ENCODE measurements at regions not wholly inside any gene's neighbourhood (a gene's known extent, or its start where the extent isn't known, plus 50 kb on each side); places are given as distances from the start of the nearest gene placed in this dataset.

DNA sequence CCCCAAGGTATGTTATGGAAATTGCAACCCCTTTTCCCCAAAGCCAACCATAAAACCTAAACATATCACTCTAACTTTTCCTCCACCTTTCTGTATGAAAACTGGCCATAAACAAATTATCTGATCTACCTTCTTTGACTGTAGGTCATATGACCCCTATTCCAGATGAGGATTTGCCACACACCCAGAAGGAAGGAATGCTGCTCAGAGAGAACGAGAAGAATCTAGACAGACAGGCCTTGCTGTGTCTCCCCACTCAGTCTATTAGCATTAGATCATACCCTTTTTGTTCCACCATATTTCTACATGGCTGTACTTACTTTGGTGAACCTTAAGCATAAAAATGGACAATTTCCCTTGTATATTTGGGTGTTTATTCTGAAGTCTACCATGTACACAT, 113.0 kb upstream of the PHYHIPL start:
- Histone ChIP-seq H3K4me3 (ENCODE audit: low read depth, low read length) (no peak overlapping the region), H3K27me3 (ENCODE audit: control insufficient read depth, insufficient read depth, low read length) (no peaks in the 10 kb centered on the region; the same call in 1 of the 2 replicates), H3K36me3 (ENCODE audit: control insufficient read depth, insufficient read depth, low read length) (no peaks in the 10 kb centered on the region)
- ChIA-PET CTCF (interaction anchor here (1.4 kb wide), 1 partner anchor 14 kb away, joined by 3 read pairs; no protein-coding TSS in a partner anchor), POLR2A (no interaction called here)
- DNase-seq (ENCODE audit: low read depth), result no peak
- TF ChIP-seq, protein P1, sequence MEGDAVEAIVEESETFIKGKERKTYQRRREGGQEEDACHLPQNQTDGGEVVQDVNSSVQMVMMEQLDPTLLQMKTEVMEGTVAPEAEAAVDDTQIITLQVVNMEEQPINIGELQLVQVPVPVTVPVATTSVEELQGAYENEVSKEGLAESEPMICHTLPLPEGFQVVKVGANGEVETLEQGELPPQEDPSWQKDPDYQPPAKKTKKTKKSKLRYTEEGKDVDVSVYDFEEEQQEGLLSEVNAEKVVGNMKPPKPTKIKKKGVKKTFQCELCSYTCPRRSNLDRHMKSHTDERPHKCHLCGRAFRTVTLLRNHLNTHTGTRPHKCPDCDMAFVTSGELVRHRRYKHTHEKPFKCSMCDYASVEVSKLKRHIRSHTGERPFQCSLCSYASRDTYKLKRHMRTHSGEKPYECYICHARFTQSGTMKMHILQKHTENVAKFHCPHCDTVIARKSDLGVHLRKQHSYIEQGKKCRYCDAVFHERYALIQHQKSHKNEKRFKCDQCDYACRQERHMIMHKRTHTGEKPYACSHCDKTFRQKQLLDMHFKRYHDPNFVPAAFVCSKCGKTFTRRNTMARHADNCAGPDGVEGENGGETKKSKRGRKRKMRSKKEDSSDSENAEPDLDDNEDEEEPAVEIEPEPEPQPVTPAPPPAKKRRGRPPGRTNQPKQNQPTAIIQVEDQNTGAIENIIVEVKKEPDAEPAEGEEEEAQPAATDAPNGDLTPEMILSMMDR (IDR thresholded peaks at IDR 0.05; ENCODE audit: insufficient read depth, low read depth, low read length), result no peak

DNA sequence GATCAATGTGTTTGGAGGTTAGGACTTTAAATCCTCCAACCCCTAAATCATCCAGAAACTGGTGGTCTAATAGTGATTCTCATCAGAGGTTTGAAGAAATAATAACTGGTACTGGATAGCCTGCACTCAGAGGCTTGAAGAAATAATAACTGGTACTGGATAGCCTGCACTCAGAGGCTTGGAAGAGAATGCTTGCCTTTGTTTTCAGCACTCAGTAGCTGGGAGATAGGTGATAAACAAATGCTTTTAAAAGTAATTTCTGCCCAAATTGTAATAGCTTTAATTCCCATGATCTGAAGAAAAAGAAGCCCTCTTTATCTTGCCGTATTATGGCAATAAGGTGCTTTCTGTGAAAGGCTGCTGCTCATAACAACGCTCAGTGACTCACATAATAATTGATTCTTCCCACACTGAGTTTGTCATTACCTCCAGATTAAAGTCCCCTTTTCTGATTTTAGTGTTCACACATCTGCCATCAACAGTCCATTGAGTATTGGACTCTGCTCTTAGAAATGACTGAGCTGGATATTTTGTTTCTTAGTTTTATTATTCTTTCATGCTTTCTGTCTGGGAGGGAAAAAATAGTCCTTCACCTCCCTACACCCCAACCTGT, 112.3 kb upstream of the PHYHIPL start:
- ChIA-PET CTCF (no interaction called here), POLR2A (no interaction called here)
- DNase-seq (ENCODE audit: low read depth), result no peak
- Histone ChIP-seq H3K4me3 (ENCODE audit: low read depth, low read length) (no peak overlapping the region), H3K27me3 (ENCODE audit: control insufficient read depth, insufficient read depth, low read length) (no peaks in the 10 kb centered on the region; the same call in 1 of the 2 replicates), H3K36me3 (ENCODE audit: control insufficient read depth, insufficient read depth, low read length) (no peaks in the 10 kb centered on the region)
- TF ChIP-seq, protein P1 (IDR thresholded peaks at IDR 0.05; ENCODE audit: insufficient read depth, low read depth, low read length), result no peak

DNA sequence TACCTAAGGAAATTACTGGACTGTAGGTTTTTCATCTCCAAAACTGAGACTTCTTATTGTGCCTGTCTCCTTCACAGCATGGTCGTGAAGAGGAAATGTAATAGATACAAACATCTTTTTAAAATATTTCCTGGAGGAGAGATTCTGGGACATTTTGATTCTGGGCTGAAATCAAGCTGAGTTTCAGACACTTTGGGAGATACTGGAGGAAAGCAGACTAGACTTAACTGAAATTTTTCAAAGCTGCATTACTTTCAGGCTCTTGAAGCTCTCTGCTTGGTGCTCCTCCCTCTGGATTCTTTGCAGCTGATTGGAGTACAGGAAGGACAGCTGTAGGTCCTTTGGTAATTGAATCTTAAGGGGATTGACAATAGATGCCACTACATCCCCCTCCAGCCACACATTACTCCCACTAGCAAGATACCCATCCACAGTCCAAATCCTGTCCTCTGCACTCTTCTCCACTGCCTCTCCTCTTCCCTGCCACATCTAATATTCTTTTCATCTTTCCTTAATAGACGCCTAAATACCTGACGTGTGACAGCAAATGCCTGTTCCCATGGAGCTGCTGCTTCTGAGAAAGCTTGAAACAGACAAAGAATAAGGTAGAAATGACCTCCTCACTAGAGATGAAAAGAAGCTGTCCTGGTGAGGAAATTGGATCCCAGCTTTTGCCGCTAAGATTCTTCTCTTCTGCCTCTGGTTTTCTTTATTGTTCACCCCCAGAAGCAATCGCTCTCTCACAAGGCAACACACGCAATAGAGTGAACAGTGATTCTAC, 111.5 kb upstream of the PHYHIPL start:
- ChIA-PET POLR2A (no interaction called here), CTCF (no interaction called here)
- Histone ChIP-seq H3K4me3 (ENCODE audit: low read depth, low read length) (no peak overlapping the region), H3K36me3 (ENCODE audit: control insufficient read depth, insufficient read depth, low read length) (no peaks in the 10 kb centered on the region), H3K27me3 (ENCODE audit: control insufficient read depth, insufficient read depth, low read length) (no peaks in the 10 kb centered on the region; the same call in 1 of the 2 replicates)
- TF ChIP-seq, protein P1 (IDR thresholded peaks at IDR 0.05; ENCODE audit: insufficient read depth, low read depth, low read length), result no peak
- no peak for DNase-seq (ENCODE audit: low read depth)

DNA sequence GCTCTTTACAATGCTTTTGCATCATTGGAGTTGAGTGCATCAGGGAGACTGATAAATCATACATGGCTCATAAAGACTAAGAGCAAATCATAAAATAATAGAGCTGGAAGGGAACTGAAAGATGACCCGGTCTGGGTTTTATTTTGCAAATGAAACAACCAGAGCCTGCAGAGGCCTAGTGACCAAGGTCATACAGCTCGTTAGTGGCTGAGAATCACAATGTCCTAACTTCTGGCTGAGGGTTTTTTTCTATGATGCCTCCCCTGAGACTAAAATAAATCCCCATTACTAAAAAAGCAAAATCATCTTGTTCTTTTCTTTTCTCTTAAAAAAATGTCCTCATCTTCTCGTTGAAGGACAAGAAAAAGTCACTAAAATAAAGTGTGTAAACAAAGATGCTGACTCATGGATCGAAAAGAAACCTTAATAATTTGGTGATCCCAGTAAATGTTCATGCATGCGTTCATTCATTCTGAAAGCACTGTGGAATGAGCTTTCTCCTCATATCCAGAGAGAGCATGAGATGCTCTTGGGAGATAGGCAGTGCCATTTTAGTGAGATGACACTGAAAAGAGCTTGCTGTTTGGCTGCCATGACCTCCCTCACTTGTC, 107.8 kb upstream of the PHYHIPL start:
- Histone ChIP-seq H3K36me3 (ENCODE audit: control insufficient read depth, insufficient read depth, low read length) (no peaks in the 10 kb centered on the region), H3K27me3 (ENCODE audit: control insufficient read depth, insufficient read depth, low read length) (no peaks in the 10 kb centered on the region; the same call in 1 of the 2 replicates), H3K4me3 (ENCODE audit: low read depth, low read length) (no peak overlapping the region)
- DNase-seq (ENCODE audit: low read depth), result no peak
- ChIA-PET POLR2A (no interaction called here), CTCF (interaction anchor here (0.7 kb wide), 1 partner anchor 171 kb away, joined by 3 read pairs; no protein-coding TSS in a partner anchor)
- TF ChIP-seq, protein P1 (IDR thresholded peaks at IDR 0.05; ENCODE audit: insufficient read depth, low read depth, low read length), result no peak

DNA sequence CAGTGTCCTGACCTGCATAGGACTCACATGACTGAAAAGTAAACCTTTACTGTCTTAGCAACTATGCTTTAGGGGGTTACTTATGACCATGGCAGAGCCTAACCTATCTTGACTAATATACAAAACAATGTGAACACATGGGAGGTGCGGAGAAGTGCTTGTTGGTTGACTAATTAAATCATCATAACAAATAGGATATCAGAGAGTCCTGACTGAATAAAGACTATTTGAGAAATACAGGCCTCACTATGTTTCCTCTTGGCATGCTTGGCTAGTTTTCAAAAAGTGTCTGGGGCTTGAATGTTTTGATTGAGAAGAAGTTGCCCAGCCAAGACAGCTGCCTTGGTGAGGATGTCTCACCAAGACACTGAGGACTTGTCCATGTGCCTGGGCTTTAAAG, 104.4 kb upstream of the PHYHIPL start:
- POLR2A ChIA-PET, result no interaction called here
- H3K4me3 ChIP-seq (ENCODE audit: low read depth, low read length), result no peak overlapping the region
- no peaks in the 10 kb centered on the region for H3K36me3 ChIP-seq (ENCODE audit: control insufficient read depth, insufficient read depth, low read length)
- DNase-seq (ENCODE audit: low read depth), result no peak
- TF ChIP-seq, protein P1 (IDR thresholded peaks at IDR 0.05; ENCODE audit: insufficient read depth, low read depth, low read length), result no peak
- CTCF ChIA-PET, result no interaction called here
- peaks cover 1% of the 10 kb centered on the region; the same call in 1 of the 2 replicates for H3K27me3 ChIP-seq (ENCODE audit: control insufficient read depth, insufficient read depth, low read length)

Measured in BJ (cell line).